Activated T-cell treated with anti-CD3 and anti-CD28 coated beads, Interleukin-2, amount 50 U/mL, for 48 hours (primary cell): ENCODE measurements at regions not wholly inside any gene's neighbourhood (a gene's known extent, or its start where the extent isn't known, plus 50 kb on each side); places are given as distances from the start of the nearest gene placed in this dataset.
"Not testable (repeated sequence)": the region's sequence is repeated elsewhere in the genome, so short reads cannot be mapped to it uniquely, and the experiment has no call there.

ENCODE experiments used
- DNase-seq, 2 experiments: peaks; one replicate each; pipeline ENCODE4 v3.0.0-alpha.2; 2020

GRCh38 chr9:135344915-135345500 lies 134.6 kb upstream of the PPP1R26 start:
- no peak for DNase-seq

- no peak for DNase-seq
Observed at GRCh38 chr9:135345775-135346433, 133.7 kb upstream of the PPP1R26 start.

DNA sequence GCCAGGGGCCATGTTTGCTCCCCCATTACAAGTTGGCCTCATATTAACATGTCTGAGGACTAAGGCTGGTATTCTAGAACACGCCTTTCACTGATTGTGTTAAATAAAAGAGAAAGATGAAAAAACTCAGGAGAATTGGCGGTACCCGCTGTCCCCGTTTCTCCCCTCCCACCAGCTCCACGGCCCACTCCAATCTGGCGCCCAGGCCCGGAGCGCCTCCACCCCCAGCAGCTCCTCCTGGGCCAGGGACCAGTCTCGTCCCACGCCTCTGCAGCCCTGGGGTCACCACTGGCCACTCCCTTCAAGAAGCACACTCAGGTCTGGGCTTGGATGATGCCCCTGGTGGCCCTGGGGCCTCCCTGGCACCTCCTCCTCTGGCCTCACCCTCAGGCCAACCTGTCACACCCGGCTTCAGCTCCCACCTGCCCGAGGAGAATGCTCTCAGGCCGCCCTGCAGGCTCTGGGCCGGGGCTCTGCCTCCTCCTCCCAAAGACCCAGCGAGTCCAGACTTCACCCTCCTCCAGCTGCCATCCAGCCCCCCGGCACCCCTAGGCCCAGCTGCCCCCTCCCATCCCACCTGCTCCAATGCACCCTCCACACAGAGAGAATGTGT lies 133.0 kb upstream of the PPP1R26 start:
- no peak for DNase-seq

GRCh38 chr9:135347461-135347860 lies 132.1 kb upstream of the PPP1R26 start:
- no peak for DNase-seq

GRCh38 chr9:135348076-135348787 lies 131.3 kb upstream of the PPP1R26 start:
- no peak for DNase-seq

- DNase-seq = no peak
Observed at GRCh38 chr9:135348788-135349150, 130.8 kb upstream of the PPP1R26 start.

- no peak for DNase-seq
Observed at GRCh38 chr9:135349212-135350002, 130.2 kb upstream of the PPP1R26 start.

- DNase-seq = no peak
Observed at GRCh38 chr9:135350003-135350315, 129.6 kb upstream of the PPP1R26 start.

- DNase-seq = no peak
Observed at GRCh38 chr9:135353935-135354334, 125.6 kb upstream of the PPP1R26 start.

DNA sequence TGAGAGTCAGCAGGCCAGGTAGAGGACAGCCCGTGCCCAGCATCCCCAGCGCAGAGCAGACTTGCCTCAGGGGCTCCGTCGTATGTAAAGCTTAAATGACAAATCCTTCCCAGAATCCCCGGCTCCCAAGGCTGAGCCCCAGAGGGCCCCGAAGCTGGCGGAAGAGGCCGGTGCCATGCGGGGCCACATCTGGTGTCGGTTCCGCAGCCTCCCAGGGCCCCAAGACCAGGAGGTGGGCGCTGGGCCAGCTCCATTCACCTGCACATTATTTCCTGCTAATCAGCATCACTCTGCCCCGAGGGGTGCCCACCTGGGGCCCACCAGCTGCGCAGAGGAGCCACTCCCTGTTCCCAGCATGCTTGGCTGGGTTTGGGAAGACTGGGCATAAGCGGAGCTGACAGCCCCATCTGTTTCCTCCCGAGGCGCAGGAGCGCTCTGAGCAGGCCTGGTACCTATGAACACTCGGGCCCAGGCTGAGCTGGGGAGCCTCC lies 124.0 kb upstream of the PPP1R26 start:
- DNase-seq = no peak

- no peak for DNase-seq
Observed at GRCh38 chr9:135356021-135356420, 123.6 kb upstream of the PPP1R26 start.

- DNase-seq = no peak
Observed at GRCh38 chr9:135356796-135357195, 122.8 kb upstream of the PPP1R26 start.

DNA sequence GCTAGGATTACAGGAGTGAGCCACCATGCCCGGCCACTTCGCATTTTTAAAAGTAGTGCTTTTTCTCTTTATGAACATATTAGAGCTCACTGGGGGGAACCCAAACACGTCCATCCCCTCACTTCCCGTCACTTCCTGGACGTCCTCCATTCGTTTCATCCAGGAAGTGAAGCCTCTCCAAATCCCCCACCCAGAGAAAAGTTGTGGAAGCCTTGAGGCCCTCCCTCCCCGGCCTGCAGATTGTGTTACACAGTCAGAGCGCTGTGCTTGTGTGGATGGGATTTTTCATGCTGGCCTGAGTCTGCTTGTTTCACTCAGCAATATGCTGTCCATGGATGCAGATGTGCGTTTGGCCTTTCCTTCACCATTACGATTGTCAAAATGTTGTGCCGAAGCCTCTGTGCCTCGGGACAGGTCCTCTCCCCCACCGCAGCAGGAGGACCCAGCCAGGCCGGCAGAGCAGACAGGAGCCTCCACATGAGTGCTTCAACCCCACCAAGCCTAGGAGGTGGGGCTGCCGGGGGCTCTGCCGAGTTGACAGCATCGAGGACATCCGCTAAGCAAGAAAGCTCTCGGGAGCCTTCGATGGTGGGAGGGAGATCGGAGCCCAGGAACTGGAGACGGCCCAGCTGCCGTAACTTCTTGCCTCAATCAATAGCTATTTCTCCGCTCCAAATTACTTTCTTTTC lies 121.6 kb upstream of the PPP1R26 start:
- DNase-seq = no peak

DNA sequence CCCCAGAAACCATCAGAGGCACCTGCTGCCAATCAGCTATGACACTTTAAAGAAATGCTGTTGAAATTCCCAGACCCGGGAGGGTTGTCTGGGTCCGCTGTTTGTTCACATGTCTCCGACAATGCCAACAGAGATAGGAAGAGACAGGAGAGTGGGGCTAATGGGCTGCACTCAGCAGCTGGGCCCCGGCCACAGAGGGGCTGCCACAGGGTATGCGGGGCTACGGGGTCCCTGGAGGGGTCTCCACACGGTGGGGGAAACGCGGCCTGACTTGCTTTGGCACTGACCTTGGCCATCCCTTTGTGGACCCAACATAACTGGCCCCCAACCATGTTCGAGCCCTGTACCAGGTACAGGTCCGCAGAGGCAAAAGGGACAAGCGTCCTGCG lies 121.0 kb upstream of the PPP1R26 start:
- no peak for DNase-seq

GRCh38 chr9:135359764-135360163 lies 119.8 kb upstream of the PPP1R26 start:
- DNase-seq = no peak

- no peak for DNase-seq
Observed at GRCh38 chr9:135360617-135361016, 119.0 kb upstream of the PPP1R26 start.

DNA sequence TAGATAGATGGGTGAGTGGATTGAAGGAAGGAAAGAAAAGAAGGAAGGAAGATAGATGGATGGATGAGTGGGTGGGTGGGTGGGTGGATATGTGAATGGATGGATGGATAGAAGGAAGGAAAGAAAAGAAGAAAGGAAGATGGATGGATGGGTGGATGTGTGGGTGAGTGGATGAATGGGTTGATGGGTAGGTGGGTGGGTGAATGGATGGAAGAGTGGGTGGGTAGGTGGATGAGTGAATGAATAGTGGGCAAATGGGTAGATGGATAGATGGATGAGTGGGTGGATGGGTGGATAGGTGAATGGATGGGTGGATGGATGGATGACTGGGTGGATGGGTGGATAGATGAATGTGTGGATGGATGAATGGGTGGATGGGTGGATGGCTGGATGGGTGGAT lies 117.9 kb upstream of the PPP1R26 start:
- not testable (repeated sequence) for DNase-seq

GRCh38 chr9:135363596-135363995 lies 116.0 kb upstream of the PPP1R26 start:
- no peak for DNase-seq

- no peak for DNase-seq
Observed at GRCh38 chr9:135365013-135365768, 114.4 kb upstream of the PPP1R26 start.

- DNase-seq = no peak
Observed at GRCh38 chr9:135366104-135366503, 113.5 kb upstream of the PPP1R26 start.

DNA sequence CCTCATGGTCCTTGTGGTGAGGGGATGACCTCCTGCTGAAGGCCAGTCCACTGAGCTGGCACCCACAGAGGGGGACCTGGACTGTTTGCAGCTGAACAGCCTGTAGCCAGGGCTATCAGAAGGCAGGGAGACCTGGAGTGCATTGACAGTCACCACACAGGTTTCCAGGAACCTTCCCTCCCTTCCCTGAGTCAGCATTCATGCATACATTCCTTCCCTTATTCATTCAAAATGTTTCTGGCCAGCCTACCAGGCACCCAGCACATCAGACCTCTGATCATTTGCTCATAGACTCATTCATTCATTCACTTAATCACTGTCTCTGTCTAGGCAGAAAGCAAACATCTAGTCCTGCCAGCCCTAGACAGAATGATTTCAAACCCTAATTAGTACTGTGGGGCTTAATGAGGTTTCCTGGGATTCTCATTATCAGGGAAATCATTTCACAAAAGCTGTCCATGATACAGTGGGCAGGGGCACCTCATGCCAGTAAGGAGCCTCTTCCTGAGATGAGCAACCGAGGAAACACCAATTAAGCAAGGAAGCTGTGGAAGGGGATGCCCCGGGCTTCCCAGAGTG lies 110.1 kb upstream of the PPP1R26 start:
- DNase-seq = no peak
